H1 (cell line): ENCODE measurements at regions not wholly inside any gene's neighbourhood (a gene's known extent, or its start where the extent isn't known, plus 50 kb on each side); places are given as distances from the start of the nearest gene placed in this dataset.
A peak's percentile ranks its signal among the peaks of the same experiment; 100 is the strongest.

Experiments
- CTCF ChIA-PET: fragments of 300-600 bp; sonication (Branson Sonifier 250); formaldehyde crosslinking; loops from one replicate; lab custom pipeline; 2021; ENCODE audit not compliant: partially characterized antibody; lab: Charles Lee
- POLR2A ChIA-PET: fragments of 300-600 bp; sonication (Branson Sonifier 250); formaldehyde crosslinking; loops from one replicate; lab custom pipeline; 2021; ENCODE audit warnings: inconsistent platforms; ENCODE audit not compliant: partially characterized antibody; lab: Charles Lee
- DNase-seq, 2 experiments: peaks; one replicate each; pipeline versions ENCODE4 v3.0.0 to v3.0.0-alpha.2; 2010 to 2022; ENCODE audit warnings: low spot score in 2 of 2, low read depth in 1 of 2, mixed read lengths in 1 of 2
- FAIRE-seq: peaks from 2 replicates; lab custom pipeline; 2011; peaks lifted over from hg19 to GRCh38; lab: Jason Lieb, UNC
- H2AFZ ChIP-seq: 2 replicates; pipeline ENCODE4 v1.8.1; 2012; ENCODE audit warnings: low read length, inconsistent platforms
- H2AK5ac ChIP-seq: 2 replicates; pipeline ENCODE4 v1.6.1; 2013; ENCODE audit warnings: low read depth, low read length
- H2BK120ac ChIP-seq: replicated peaks from 2 replicates; pipeline ENCODE3; 2013; ENCODE audit warnings: low read depth, low read length, inconsistent platforms
- H2BK12ac ChIP-seq: 2 replicates; pipeline ENCODE4 v1.6.1; 2013; ENCODE audit warnings: low read depth, low read length
- H2BK15ac ChIP-seq: 2 replicates; pipeline ENCODE4 v1.6.1; 2013; ENCODE audit warnings: low read length
- H2BK20ac ChIP-seq: 2 replicates; pipeline ENCODE4 v1.6.1; 2013; ENCODE audit warnings: low read length
- H2BK5ac ChIP-seq: 2 replicates; pipeline ENCODE4 v1.6.1; 2013; ENCODE audit warnings: low read depth, low read length
- H3K14ac ChIP-seq: 2 replicates; pipeline ENCODE4 v1.6.1; 2013; ENCODE audit warnings: inconsistent platforms; ENCODE audit not compliant: insufficient read length
- H3K18ac ChIP-seq: 2 replicates; pipeline ENCODE4 v1.6.1; 2013; ENCODE audit warnings: low read length; ENCODE audit errors: extremely low read depth
- H3K23ac ChIP-seq: 2 replicates; pipeline ENCODE4 v1.6.1; 2013; ENCODE audit warnings: inconsistent platforms; ENCODE audit not compliant: insufficient read length
- H3K23me2 ChIP-seq: 2 replicates; pipeline ENCODE4 v1.6.1; 2013; ENCODE audit warnings: low read depth, low read length
- H3K27ac ChIP-seq: 2 replicates; pipeline ENCODE4 v1.6.1; 2011; ENCODE audit warnings: low read depth, low read length, inconsistent platforms
- H3K27me3 ChIP-seq, 4 experiments: replicated peaks in 1 of 4; 1 replicate in 1 of 4; 2 replicates in 3 of 4; pipeline versions ENCODE4 v1.6.1 to v1.8.1; 2011 to 2013; ENCODE audit warnings: low read length in 3 of 4, mild to moderate bottlenecking in 3 of 4, inconsistent platforms in 2 of 4, mixed read lengths in 2 of 4, moderate library complexity in 1 of 4; ENCODE audit not compliant: control insufficient read depth in 3 of 4, insufficient read depth in 3 of 4; ENCODE audit errors: extremely low read depth in 1 of 4
- H3K36me3 ChIP-seq, 4 experiments: 2 replicates each; pipeline versions ENCODE4 v1.6.1 to v1.8.1; 2011 to 2013; ENCODE audit warnings: mild to moderate bottlenecking in 4 of 4, low read length in 3 of 4, moderate library complexity in 2 of 4, control low read depth in 1 of 4, inconsistent platforms in 1 of 4; ENCODE audit not compliant: insufficient read depth in 4 of 4, control insufficient read depth in 2 of 4
- H3K4ac ChIP-seq: replicated peaks from 2 replicates; pipeline ENCODE3; 2013; ENCODE audit warnings: low read length, low read depth, mixed read lengths, inconsistent platforms; ENCODE audit not compliant: insufficient read length
- H3K4me1 ChIP-seq, 4 experiments: replicated peaks in 1 of 4; 1 replicate in 1 of 4; 2 replicates in 3 of 4; pipeline versions ENCODE4 v1.6.1 to v1.8.1; 2011 to 2013; ENCODE audit warnings: low read length in 3 of 4, inconsistent platforms in 2 of 4, mixed read lengths in 1 of 4; ENCODE audit not compliant: insufficient read depth in 4 of 4, control insufficient read depth in 3 of 4
- H3K4me2 ChIP-seq, 2 experiments: 2 replicates each; pipeline versions ENCODE4 v1.6.1 to v1.8.1; 2011 to 2013; ENCODE audit warnings: low read depth in 2 of 2, low read length in 2 of 2, control low read depth in 1 of 2, inconsistent platforms in 1 of 2, mild to moderate bottlenecking in 1 of 2; ENCODE audit not compliant: insufficient read depth in 1 of 2
- H3K4me3 ChIP-seq, 4 experiments: fragments of 200-600, 300-600 bp in 1 of 4; sonication (generic), shearing (Covaris generic), sonication (Bioruptor Twin) in 1 of 4; 2 replicates each; pipeline versions ENCODE4 v1.5.1 to v1.8.1; 2011 to 2016; ENCODE audit warnings: low read length in 4 of 4, low read depth in 3 of 4, control low read depth in 2 of 4, inconsistent platforms in 2 of 4, mild to moderate bottlenecking in 2 of 4, mixed read lengths in 1 of 4, moderate library complexity in 1 of 4; ENCODE audit not compliant: insufficient read depth in 2 of 4; ENCODE audit errors: extremely low read depth in 1 of 4
- H3K56ac ChIP-seq: replicated peaks from 2 replicates; pipeline ENCODE3; 2013; ENCODE audit warnings: low read depth, mild to moderate bottlenecking, mixed read lengths, low read length, inconsistent platforms; ENCODE audit not compliant: insufficient read length
- H3K79me1 ChIP-seq: 2 replicates; pipeline ENCODE4 v1.6.1; 2013; ENCODE audit warnings: low read depth, low read length, control low read depth
- H3K79me2 ChIP-seq, 2 experiments: 2 replicates each; pipeline versions ENCODE4 v1.6.1 to v1.8.1; 2012 to 2013; ENCODE audit warnings: low read length in 2 of 2, mild to moderate bottlenecking in 2 of 2, inconsistent platforms in 1 of 2; ENCODE audit not compliant: insufficient read depth in 2 of 2, control insufficient read depth in 1 of 2
- H3K9ac ChIP-seq, 4 experiments: replicated peaks in 1 of 4; 1 replicate in 1 of 4; 2 replicates in 3 of 4; pipeline versions ENCODE4 v1.6.1 to v1.8.1; 2011 to 2013; ENCODE audit warnings: low read depth in 3 of 4, low read length in 3 of 4, control low read depth in 2 of 4, mild to moderate bottlenecking in 2 of 4, moderate library complexity in 2 of 4, inconsistent platforms in 1 of 4; ENCODE audit errors: extremely low read depth in 1 of 4
- H3K9me3 ChIP-seq, 2 experiments: 2 replicates each; pipeline versions ENCODE4 v1.6.1 to v1.8.1; 2012 to 2013; ENCODE audit warnings: mild to moderate bottlenecking in 2 of 2, moderate library complexity in 2 of 2, control low read depth in 1 of 2, inconsistent platforms in 1 of 2, low read depth in 1 of 2, low read length in 1 of 2, mixed read lengths in 1 of 2; ENCODE audit not compliant: insufficient read depth in 2 of 2
- H4K20me1 ChIP-seq, 2 experiments: replicated peaks in 1 of 2; 2 replicates each; pipeline versions ENCODE3 to v1.8.1; 2011 to 2013; ENCODE audit warnings: inconsistent platforms in 2 of 2, low read length in 2 of 2, mild to moderate bottlenecking in 1 of 2; ENCODE audit not compliant: insufficient read depth in 2 of 2, control insufficient read depth in 1 of 2
- H4K5ac ChIP-seq: 2 replicates; pipeline ENCODE4 v1.6.1; 2013; ENCODE audit warnings: low read length, low read depth, mixed read lengths, inconsistent platforms; ENCODE audit not compliant: insufficient read length
- H4K8ac ChIP-seq: 2 replicates; pipeline ENCODE4 v1.8.0; 2013; ENCODE audit warnings: mild to moderate bottlenecking, moderate library complexity, low read length, inconsistent platforms; ENCODE audit not compliant: insufficient read depth; ENCODE audit errors: extremely low read depth
- H4K91ac ChIP-seq: replicated peaks from 2 replicates; pipeline ENCODE3; 2013; ENCODE audit warnings: low read length, mixed read lengths, inconsistent platforms; ENCODE audit not compliant: insufficient read length
- ASH2L ChIP-seq: fragments of 200-600, 300-600 bp; sonication (generic); IDR thresholded peaks from one replicate; pipeline ENCODE4 v1.7.1; 2017; ENCODE audit warnings: low read length
- CBX8 ChIP-seq: fragments of 300-800, 300-1000 bp; sonication (generic); IDR thresholded peaks from 2 replicates; pipeline ENCODE4 v1.7.1; 2016; ENCODE audit warnings: low read depth, low read length, borderline replicate concordance
- CHD1 ChIP-seq: IDR thresholded peaks from 2 replicates; pipeline ENCODE4 v1.6.1; 2012; ENCODE audit warnings: low read depth, low read length, improper control_type of control experiment
- FOSL1 ChIP-seq: IDR thresholded peaks from 2 replicates; pipeline ENCODE4 v1.6.1; 2011; ENCODE audit warnings: mild to moderate bottlenecking, low read depth, low read length, moderate library complexity; ENCODE audit not compliant: insufficient read depth
- KDM4A ChIP-seq: IDR thresholded peaks from one replicate; pipeline ENCODE4 v1.7.1; 2012; ENCODE audit warnings: low read depth, mild to moderate bottlenecking, moderate library complexity, low read length, inconsistent platforms; ENCODE audit not compliant: severe bottlenecking
- RAD21 ChIP-seq, 2 experiments: IDR thresholded peaks in 1 of 2; conservative IDR thresholded peaks in 1 of 2; 2 replicates each; pipeline ENCODE4 v1.6.1; 2011; ENCODE audit warnings: low read depth in 2 of 2, low read length in 2 of 2, improper control_type of control experiment in 1 of 2, inconsistent platforms in 1 of 2, mild to moderate bottlenecking in 1 of 2, moderate library complexity in 1 of 2
- RBBP5 ChIP-seq: IDR thresholded peaks from 2 replicates; pipeline ENCODE4 v1.7.1; 2012; ENCODE audit warnings: low read depth, mild to moderate bottlenecking, inconsistent platforms, low read length, moderate library complexity, borderline replicate concordance
- SIRT6 ChIP-seq: IDR thresholded peaks from one replicate; pipeline ENCODE4 v1.7.1; 2012; ENCODE audit warnings: low read length, inconsistent platforms
- SUZ12 ChIP-seq: fragments of 200-600 bp; sonication (generic); IDR thresholded peaks from 2 replicates; pipeline ENCODE4 v1.6.1; 2012; ENCODE audit warnings: mild to moderate bottlenecking, inconsistent platforms, low read length, moderate library complexity, mixed read lengths
- whole genome bisulfite sequencing, 2 experiments: shearing (Covaris generic) in 1 of 2; methylation state at CpG; one replicate each; pipeline versions ENCODE4 v1.1.6 to v1.1.7; 2013 to 2015; ENCODE audit warnings: low lambda C conversion rate in 2 of 2, mixed read lengths in 2 of 2, inconsistent platforms in 1 of 2, low coverage in 1 of 2, missing lambda C conversion rate in 1 of 2; ENCODE audit not compliant: insufficient replicate concordance in 2 of 2, insufficient coverage in 1 of 2, insufficient read length in 1 of 2; ENCODE audit errors: extremely low coverage in 1 of 2, missing lambda C conversion rate in 1 of 2; 5-methylcytosine and 5-hydroxymethylcytosine counted together
- TF ChIP-seq, protein P1 (sequence below), 3 experiments: IDR thresholded peaks; 1 replicate in 2 of 3; 2 replicates in 1 of 3; pipeline versions ENCODE4 v1.5.1 to v1.6.1; 2011; ENCODE audit warnings: low read length in 3 of 3, mild to moderate bottlenecking in 3 of 3, inconsistent platforms in 2 of 3, low read depth in 1 of 3, moderate library complexity in 1 of 3; ENCODE audit not compliant: insufficient read depth in 1 of 3; ENCODE audit errors: control extremely low read depth in 1 of 3

- DNase-seq, result no peak
- peaks cover 33% of the 10 kb centered on the region for H3K79me1 ChIP-seq
- no peak overlapping the region for H4K91ac ChIP-seq
- no peak overlapping the region for H4K5ac ChIP-seq
- H3K4me2 ChIP-seq, result no peak overlapping the region
- no peaks in the 10 kb centered on the region for H3K27me3 ChIP-seq
- H3K36me3 ChIP-seq, result no peaks in the 10 kb centered on the region
- no peak overlapping the region for H2BK15ac ChIP-seq
- no peak for FAIRE-seq
- peaks cover 7 to 25% of the 10 kb centered on the region in 2 experiments for H4K20me1 ChIP-seq
- no peak overlapping the region for H4K8ac ChIP-seq
- H3K14ac ChIP-seq, result no peak overlapping the region
- H3K27ac ChIP-seq, result no peak overlapping the region
- no peak overlapping the region for H2BK120ac ChIP-seq
- peaks cover 0 to 54% of the 10 kb centered on the region in 2 experiments; a peak in 2 of 4 replicates for H3K79me2 ChIP-seq
- no peak overlapping the region for H3K4ac ChIP-seq
- CTCF ChIA-PET, result interaction anchor here (0.7 to 5.0 kb wide), 18 partner anchors 8 to 176 kb away, joined by 3 to 33 read pairs (median 4); partner anchors contain the start of gene TOR2A
- POLR2A ChIA-PET, result interaction anchor here (0.6 to 1.7 kb wide), 4 partner anchors 9 to 98 kb away, joined by 3 to 14 read pairs (median 4); a partner anchor contains a TSS
- no peaks in the 10 kb centered on the region for H3K23me2 ChIP-seq
- no peak overlapping the region for H3K23ac ChIP-seq
- H3K4me1 ChIP-seq, result peaks cover 5 to 26% (median 19%) of the 10 kb centered on the region in 4 experiments
- H3K4me3 ChIP-seq, result no peak overlapping the region
- H3K9ac ChIP-seq, result no peak overlapping the region
- H2AFZ ChIP-seq, result no peak overlapping the region
- WGBS, 2 experiments, result 89% methylated on average over 9 of the region's 9 CpGs; no CpG with 5 or more reads in 1 of the 2 experiments
- no peak overlapping the region; the same call in 1 of the 2 replicates for H2BK5ac ChIP-seq
- H2AK5ac ChIP-seq, result no peak overlapping the region
- H2BK20ac ChIP-seq, result no peak overlapping the region
- no peak overlapping the region for H3K18ac ChIP-seq
- no peaks in the 10 kb centered on the region for H3K9me3 ChIP-seq
- no peak overlapping the region for H3K56ac ChIP-seq
- peak overlapping the region; percentile 39; the same call in 1 of the 2 replicates for H2BK12ac ChIP-seq
- TF ChIP-seq SIRT6 (no peak), CBX8 (no peak), FOSL1 (no peak), ASH2L (no peak), RAD21 (IDR thresholded peaks at IDR 0.05 in 1 of 2, conservative IDR thresholded peaks at IDR 0.05 in 1 of 2; ENCODE audit: low read depth in 2 of 2, low read length in 2 of 2) (no peak), SUZ12 (no peak), CHD1 (no peak), KDM4A (no peak), RBBP5 (no peak)
- TF ChIP-seq, protein P1, sequence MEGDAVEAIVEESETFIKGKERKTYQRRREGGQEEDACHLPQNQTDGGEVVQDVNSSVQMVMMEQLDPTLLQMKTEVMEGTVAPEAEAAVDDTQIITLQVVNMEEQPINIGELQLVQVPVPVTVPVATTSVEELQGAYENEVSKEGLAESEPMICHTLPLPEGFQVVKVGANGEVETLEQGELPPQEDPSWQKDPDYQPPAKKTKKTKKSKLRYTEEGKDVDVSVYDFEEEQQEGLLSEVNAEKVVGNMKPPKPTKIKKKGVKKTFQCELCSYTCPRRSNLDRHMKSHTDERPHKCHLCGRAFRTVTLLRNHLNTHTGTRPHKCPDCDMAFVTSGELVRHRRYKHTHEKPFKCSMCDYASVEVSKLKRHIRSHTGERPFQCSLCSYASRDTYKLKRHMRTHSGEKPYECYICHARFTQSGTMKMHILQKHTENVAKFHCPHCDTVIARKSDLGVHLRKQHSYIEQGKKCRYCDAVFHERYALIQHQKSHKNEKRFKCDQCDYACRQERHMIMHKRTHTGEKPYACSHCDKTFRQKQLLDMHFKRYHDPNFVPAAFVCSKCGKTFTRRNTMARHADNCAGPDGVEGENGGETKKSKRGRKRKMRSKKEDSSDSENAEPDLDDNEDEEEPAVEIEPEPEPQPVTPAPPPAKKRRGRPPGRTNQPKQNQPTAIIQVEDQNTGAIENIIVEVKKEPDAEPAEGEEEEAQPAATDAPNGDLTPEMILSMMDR (IDR thresholded peaks at IDR 0.05; ENCODE audit: control extremely low read depth in 1 of 3, insufficient read depth in 1 of 3, low read depth in 1 of 3, low read length in 3 of 3), result no peak
Measured at GRCh38 chr9:127558581-127559246, 53.4 kb upstream of the STXBP1 start.
